HCT116 (cell line): ENCODE measurements at regions not wholly inside any gene's neighbourhood (a gene's known extent, or its start where the extent isn't known, plus 50 kb on each side); places are given as distances from the start of the nearest gene placed in this dataset.

Experiments
- ATAC-seq: fragments of 200-7000 bp; cut with Tn5 transposase; 2 replicates; pipeline ENCODE4 v1.9.1; 2020; ENCODE audit warnings: mild to moderate bottlenecking, moderate library complexity
- BruUV-seq: library from RNA; stranded (reverse); fragments of 400-500 nt; replicated peaks from 2 replicates; lab custom pipeline; 2021; lab: Mats Ljungman, UMichigan
- CTCF ChIA-PET: fragments of 300-600 bp; sonication (Branson Sonifier 250); formaldehyde crosslinking; loops from one replicate; lab custom pipeline; 2021; ENCODE audit warnings: antibody characterized with exemption; lab: Charles Lee
- POLR2A ChIA-PET: fragments of 300-600, 350-600 bp; sonication (Branson Sonifier 250); formaldehyde crosslinking; loops from one replicate; lab custom pipeline; 2021; ENCODE audit warnings: antibody characterized with exemption; lab: Charles Lee
- RAD21 ChIA-PET, 2 experiments: fragments of 300-600 bp; sonication (Branson Sonifier 250); formaldehyde crosslinking; loops; one replicate each; lab custom pipeline; 2023; ENCODE audit warnings: low total read pairs in 2 of 2; ENCODE audit not compliant: uncharacterized antibody in 2 of 2, unreplicated experiment in 2 of 2, low non-redundant PET in 1 of 2; lab: Charles Lee
- DNase-seq: peaks from one replicate; pipeline ENCODE4 v3.0.0-alpha.2; 2010; ENCODE audit warnings: low read depth, low spot score
- H2AFZ ChIP-seq: fragments of 200-600 bp; shearing (Covaris generic), sonication (generic); 2 replicates; pipeline ENCODE4 v1.6.1; 2017; ENCODE audit warnings: low read depth, mixed run types, mixed read lengths, antibody characterized with exemption, low read length; ENCODE audit not compliant: poor library complexity, severe bottlenecking
- H3K27ac ChIP-seq: 2 replicates; pipeline ENCODE4 v1.5.1; 2012; ENCODE audit warnings: low read depth, low read length
- H3K27me3 ChIP-seq: fragments of 200-600 bp; sonication (generic); 2 replicates; pipeline ENCODE4 v1.6.1; 2016; ENCODE audit warnings: mixed run types, low read length, mixed read lengths; ENCODE audit not compliant: insufficient read depth
- H3K36me3 ChIP-seq, 2 experiments: fragments of 200-500 bp in 1 of 2; fragments of 200-600 bp in 1 of 2; sonication (Bioruptor generic) in 1 of 2; sonication (generic) in 1 of 2; 2 replicates each; pipeline versions ENCODE4 v1.5.1 to v1.6.1; 2014 to 2016; ENCODE audit warnings: low read length in 2 of 2, inconsistent platforms in 1 of 2, mixed read lengths in 1 of 2, mixed run types in 1 of 2; ENCODE audit not compliant: insufficient read depth in 2 of 2, control insufficient read depth in 1 of 2
- H3K4me1 ChIP-seq, 2 experiments: fragments of 200-600 bp in 1 of 2; sonication (generic) in 1 of 2; 2 replicates each; pipeline versions ENCODE4 v1.5.1 to v1.6.1; 2012 to 2017; ENCODE audit warnings: low read length in 2 of 2, inconsistent platforms in 1 of 2, mild to moderate bottlenecking in 1 of 2, mixed read lengths in 1 of 2, mixed run types in 1 of 2, moderate library complexity in 1 of 2; ENCODE audit not compliant: insufficient read depth in 2 of 2, control insufficient read depth in 1 of 2
- H3K4me2 ChIP-seq: fragments of 200-600 bp; sonication (generic); 2 replicates; pipeline ENCODE4 v1.6.1; 2017; ENCODE audit warnings: mixed run types, low read length, mixed read lengths
- H3K4me3 ChIP-seq, 2 experiments: fragments of 200-600 bp in 1 of 2; sonication (generic) in 1 of 2; replicated peaks in 1 of 2; 2 replicates each; pipeline ENCODE4 v1.5.1; 2011 to 2016; ENCODE audit warnings: low read length in 2 of 2, control low read depth in 1 of 2, low read depth in 1 of 2, mild to moderate bottlenecking in 1 of 2, mixed read lengths in 1 of 2, mixed run types in 1 of 2
- H3K79me2 ChIP-seq: fragments of 200-600 bp; sonication (generic); 2 replicates; pipeline ENCODE4 v1.6.1; 2017; ENCODE audit warnings: mild to moderate bottlenecking, mixed run types, low read length, moderate library complexity, mixed read lengths; ENCODE audit not compliant: insufficient read depth
- H3K9ac ChIP-seq: fragments of 200-600 bp; sonication (generic); 2 replicates; pipeline ENCODE4 v1.6.1; 2016; ENCODE audit warnings: low read length, mixed read lengths
- H3K9me2 ChIP-seq: fragments of 200-600 bp; sonication (generic), shearing (Covaris generic); 2 replicates; pipeline ENCODE4 v1.6.1; 2017; ENCODE audit warnings: mixed run types, mild to moderate bottlenecking, moderate library complexity; ENCODE audit not compliant: insufficient read depth
- H3K9me3 ChIP-seq, 2 experiments: fragments of 200-500 bp in 1 of 2; fragments of 200-600 bp in 1 of 2; sonication (Bioruptor generic) in 1 of 2; sonication (generic) in 1 of 2; 2 replicates each; pipeline ENCODE4 v1.6.1; 2014 to 2017; ENCODE audit warnings: low read length in 2 of 2, mixed read lengths in 2 of 2, inconsistent platforms in 1 of 2, low read depth in 1 of 2, mild to moderate bottlenecking in 1 of 2, mixed run types in 1 of 2, moderate library complexity in 1 of 2; ENCODE audit not compliant: control insufficient read depth in 1 of 2, insufficient read depth in 1 of 2
- H4K20me1 ChIP-seq: fragments of 200-600 bp; sonication (generic), shearing (Covaris generic); 2 replicates; pipeline ENCODE4 v1.6.1; 2017; ENCODE audit warnings: mixed run types, mild to moderate bottlenecking, moderate library complexity; ENCODE audit not compliant: insufficient read depth
- CBX3 ChIP-seq: IDR thresholded peaks from 2 replicates; pipeline ENCODE4 v1.6.1; 2012; ENCODE audit warnings: low read depth
- CEBPB ChIP-seq: IDR thresholded peaks from 2 replicates; pipeline ENCODE4 v1.6.1; 2012; ENCODE audit warnings: low read depth
- EGR1 ChIP-seq: IDR thresholded peaks from 2 replicates; pipeline ENCODE4 v1.6.1; 2012; ENCODE audit warnings: low read depth
- EZH2 ChIP-seq: fragments of 200-600 bp; sonication (generic); IDR thresholded peaks from 2 replicates; pipeline ENCODE4 v1.6.1; 2017; ENCODE audit warnings: antibody characterized with exemption, mixed run types
- EZH2phosphoT487 ChIP-seq: fragments of 200-600 bp; IDR thresholded peaks from 2 replicates; pipeline ENCODE4 v1.6.1; 2018; ENCODE audit warnings: antibody characterized with exemption, borderline replicate concordance
- FOSL1 ChIP-seq: IDR thresholded peaks from 2 replicates; pipeline ENCODE4 v1.6.1; 2012; ENCODE audit warnings: low read depth
- JUND ChIP-seq: IDR thresholded peaks from 2 replicates; pipeline ENCODE4 v1.6.1; 2012
- POLR2A ChIP-seq: IDR thresholded peaks from 2 replicates; pipeline ENCODE4 v1.7.0; 2011; ENCODE audit warnings: borderline replicate concordance; ENCODE audit not compliant: insufficient read depth, insufficient read length; ENCODE audit errors: extremely low read depth
- POLR2AphosphoS5 ChIP-seq: IDR thresholded peaks from 2 replicates; pipeline ENCODE4 v1.6.1; 2011; ENCODE audit warnings: mild to moderate bottlenecking, low read depth, low read length, moderate library complexity
- RAD21 ChIP-seq: IDR thresholded peaks from 2 replicates; pipeline ENCODE4 v1.6.1; 2012; ENCODE audit warnings: low read depth, mild to moderate bottlenecking
- SIN3A ChIP-seq: IDR thresholded peaks from 2 replicates; pipeline ENCODE4 v1.6.1; 2012; ENCODE audit warnings: low read depth
- SP1 ChIP-seq: IDR thresholded peaks from 2 replicates; pipeline ENCODE4 v1.6.1; 2012; ENCODE audit warnings: low read depth
- SRF ChIP-seq: IDR thresholded peaks from 2 replicates; pipeline ENCODE4 v1.6.1; 2012; ENCODE audit warnings: low read depth
- ZFX ChIP-seq: fragments of 450-650 bp; IDR thresholded peaks from 2 replicates; pipeline ENCODE4 v1.6.1; 2017
- ZNF274 ChIP-seq: fragments of 200-500 bp; sonication (Bioruptor generic); IDR thresholded peaks from 2 replicates; pipeline ENCODE4 v1.6.1; 2014; ENCODE audit warnings: mild to moderate bottlenecking, low read depth, low read length, inconsistent platforms
- intact Hi-C: fragments of 100-400 bp; cut with micrococcal nuclease; formaldehyde crosslinking; loops from 2 replicates; pipeline ENCODE4 v1.10.0; 2022
- TF ChIP-seq, protein P1 (sequence below): IDR thresholded peaks from 2 replicates; pipeline ENCODE4 v1.6.1; 2012
- TF ChIP-seq, protein P2 (sequence below): IDR thresholded peaks from 2 replicates; pipeline ENCODE4 v1.6.1; 2012
- TF ChIP-seq, protein P3 (sequence below): IDR thresholded peaks from 2 replicates; pipeline ENCODE4 v1.6.1; 2012; ENCODE audit warnings: low read depth
- TF ChIP-seq, protein P4 (sequence below): IDR thresholded peaks from 2 replicates; pipeline ENCODE4 v1.6.1; 2011; ENCODE audit warnings: mild to moderate bottlenecking, low read length, moderate library complexity; ENCODE audit not compliant: insufficient replicate concordance; ENCODE audit errors: extremely low read depth
- TF ChIP-seq, protein P5 (sequence below), 3 experiments: fragments of 200-600 bp in 1 of 3; sonication (generic) in 1 of 3; IDR thresholded peaks in 2 of 3; conservative IDR thresholded peaks in 1 of 3; 2 replicates each; pipeline ENCODE4 v1.5.1; 2012 to 2017; ENCODE audit warnings: low read depth in 2 of 3, low read length in 2 of 3, antibody characterized with exemption in 1 of 3, borderline replicate concordance in 1 of 3, control low read depth in 1 of 3, mild to moderate bottlenecking in 1 of 3, mixed read lengths in 1 of 3, mixed run types in 1 of 3, moderate library complexity in 1 of 3; ENCODE audit not compliant: insufficient read depth in 1 of 3

DNA sequence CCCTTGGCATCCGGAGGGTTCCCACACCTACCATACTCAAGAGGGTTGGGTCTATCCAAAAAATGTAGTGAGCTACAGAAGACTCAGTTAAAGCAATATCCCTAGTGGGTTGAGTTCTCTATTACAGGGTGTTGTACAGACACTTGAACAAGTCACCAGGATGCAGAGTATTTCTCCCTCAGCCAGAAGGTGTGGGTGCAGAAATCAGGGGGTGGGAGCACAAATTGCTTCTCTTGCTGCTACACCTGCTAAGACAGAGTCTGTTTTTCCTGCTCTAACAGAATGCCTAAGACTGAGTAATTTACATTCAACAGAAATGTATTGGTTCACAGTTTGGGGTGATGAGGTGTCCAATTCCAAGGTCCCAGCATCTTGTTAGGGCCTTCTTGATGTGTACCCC lies 433.4 kb downstream of the TCERG1L start:
- BruUV-seq = no TSS peak
- Histone ChIP-seq H3K4me1 (no peaks in the 10 kb centered on the region), H3K9ac (no peak overlapping the region), H3K9me2 (no peaks in the 10 kb centered on the region), H3K4me2 (no peak overlapping the region), H3K36me3 (no peaks in the 10 kb centered on the region), H2AFZ (no peak overlapping the region), H4K20me1 (no peaks in the 10 kb centered on the region), H3K27me3 (no peaks in the 10 kb centered on the region), H3K4me3 (no peak overlapping the region), H3K27ac (no peak overlapping the region), H3K9me3 (no peaks in the 10 kb centered on the region), H3K79me2 (no peaks in the 10 kb centered on the region)
- TF ChIP-seq, protein P1, sequence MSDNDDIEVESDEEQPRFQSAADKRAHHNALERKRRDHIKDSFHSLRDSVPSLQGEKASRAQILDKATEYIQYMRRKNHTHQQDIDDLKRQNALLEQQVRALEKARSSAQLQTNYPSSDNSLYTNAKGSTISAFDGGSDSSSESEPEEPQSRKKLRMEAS = no peak
- no peak for TF ChIP-seq EZH2phosphoT487
- TF ChIP-seq POLR2AphosphoS5 = no peak
- no peak for TF ChIP-seq RAD21
- TF ChIP-seq, protein P2, sequence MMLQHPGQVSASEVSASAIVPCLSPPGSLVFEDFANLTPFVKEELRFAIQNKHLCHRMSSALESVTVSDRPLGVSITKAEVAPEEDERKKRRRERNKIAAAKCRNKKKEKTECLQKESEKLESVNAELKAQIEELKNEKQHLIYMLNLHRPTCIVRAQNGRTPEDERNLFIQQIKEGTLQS = no peak
- TF ChIP-seq SIN3A = no peak
- TF ChIP-seq JUND = no peak
- no peak for TF ChIP-seq POLR2A
- TF ChIP-seq EZH2 = no peak
- no peak for TF ChIP-seq ZNF274
- no peak for TF ChIP-seq EGR1
- no peak for TF ChIP-seq CBX3
- TF ChIP-seq, protein P3, sequence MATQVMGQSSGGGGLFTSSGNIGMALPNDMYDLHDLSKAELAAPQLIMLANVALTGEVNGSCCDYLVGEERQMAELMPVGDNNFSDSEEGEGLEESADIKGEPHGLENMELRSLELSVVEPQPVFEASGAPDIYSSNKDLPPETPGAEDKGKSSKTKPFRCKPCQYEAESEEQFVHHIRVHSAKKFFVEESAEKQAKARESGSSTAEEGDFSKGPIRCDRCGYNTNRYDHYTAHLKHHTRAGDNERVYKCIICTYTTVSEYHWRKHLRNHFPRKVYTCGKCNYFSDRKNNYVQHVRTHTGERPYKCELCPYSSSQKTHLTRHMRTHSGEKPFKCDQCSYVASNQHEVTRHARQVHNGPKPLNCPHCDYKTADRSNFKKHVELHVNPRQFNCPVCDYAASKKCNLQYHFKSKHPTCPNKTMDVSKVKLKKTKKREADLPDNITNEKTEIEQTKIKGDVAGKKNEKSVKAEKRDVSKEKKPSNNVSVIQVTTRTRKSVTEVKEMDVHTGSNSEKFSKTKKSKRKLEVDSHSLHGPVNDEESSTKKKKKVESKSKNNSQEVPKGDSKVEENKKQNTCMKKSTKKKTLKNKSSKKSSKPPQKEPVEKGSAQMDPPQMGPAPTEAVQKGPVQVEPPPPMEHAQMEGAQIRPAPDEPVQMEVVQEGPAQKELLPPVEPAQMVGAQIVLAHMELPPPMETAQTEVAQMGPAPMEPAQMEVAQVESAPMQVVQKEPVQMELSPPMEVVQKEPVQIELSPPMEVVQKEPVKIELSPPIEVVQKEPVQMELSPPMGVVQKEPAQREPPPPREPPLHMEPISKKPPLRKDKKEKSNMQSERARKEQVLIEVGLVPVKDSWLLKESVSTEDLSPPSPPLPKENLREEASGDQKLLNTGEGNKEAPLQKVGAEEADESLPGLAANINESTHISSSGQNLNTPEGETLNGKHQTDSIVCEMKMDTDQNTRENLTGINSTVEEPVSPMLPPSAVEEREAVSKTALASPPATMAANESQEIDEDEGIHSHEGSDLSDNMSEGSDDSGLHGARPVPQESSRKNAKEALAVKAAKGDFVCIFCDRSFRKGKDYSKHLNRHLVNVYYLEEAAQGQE = no peak
- TF ChIP-seq SRF = no peak
- TF ChIP-seq, protein P4, sequence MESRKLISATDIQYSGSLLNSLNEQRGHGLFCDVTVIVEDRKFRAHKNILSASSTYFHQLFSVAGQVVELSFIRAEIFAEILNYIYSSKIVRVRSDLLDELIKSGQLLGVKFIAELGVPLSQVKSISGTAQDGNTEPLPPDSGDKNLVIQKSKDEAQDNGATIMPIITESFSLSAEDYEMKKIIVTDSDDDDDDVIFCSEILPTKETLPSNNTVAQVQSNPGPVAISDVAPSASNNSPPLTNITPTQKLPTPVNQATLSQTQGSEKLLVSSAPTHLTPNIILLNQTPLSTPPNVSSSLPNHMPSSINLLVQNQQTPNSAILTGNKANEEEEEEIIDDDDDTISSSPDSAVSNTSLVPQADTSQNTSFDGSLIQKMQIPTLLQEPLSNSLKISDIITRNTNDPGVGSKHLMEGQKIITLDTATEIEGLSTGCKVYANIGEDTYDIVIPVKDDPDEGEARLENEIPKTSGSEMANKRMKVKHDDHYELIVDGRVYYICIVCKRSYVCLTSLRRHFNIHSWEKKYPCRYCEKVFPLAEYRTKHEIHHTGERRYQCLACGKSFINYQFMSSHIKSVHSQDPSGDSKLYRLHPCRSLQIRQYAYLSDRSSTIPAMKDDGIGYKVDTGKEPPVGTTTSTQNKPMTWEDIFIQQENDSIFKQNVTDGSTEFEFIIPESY = no peak
- no peak for TF ChIP-seq CEBPB
- TF ChIP-seq, protein P5, sequence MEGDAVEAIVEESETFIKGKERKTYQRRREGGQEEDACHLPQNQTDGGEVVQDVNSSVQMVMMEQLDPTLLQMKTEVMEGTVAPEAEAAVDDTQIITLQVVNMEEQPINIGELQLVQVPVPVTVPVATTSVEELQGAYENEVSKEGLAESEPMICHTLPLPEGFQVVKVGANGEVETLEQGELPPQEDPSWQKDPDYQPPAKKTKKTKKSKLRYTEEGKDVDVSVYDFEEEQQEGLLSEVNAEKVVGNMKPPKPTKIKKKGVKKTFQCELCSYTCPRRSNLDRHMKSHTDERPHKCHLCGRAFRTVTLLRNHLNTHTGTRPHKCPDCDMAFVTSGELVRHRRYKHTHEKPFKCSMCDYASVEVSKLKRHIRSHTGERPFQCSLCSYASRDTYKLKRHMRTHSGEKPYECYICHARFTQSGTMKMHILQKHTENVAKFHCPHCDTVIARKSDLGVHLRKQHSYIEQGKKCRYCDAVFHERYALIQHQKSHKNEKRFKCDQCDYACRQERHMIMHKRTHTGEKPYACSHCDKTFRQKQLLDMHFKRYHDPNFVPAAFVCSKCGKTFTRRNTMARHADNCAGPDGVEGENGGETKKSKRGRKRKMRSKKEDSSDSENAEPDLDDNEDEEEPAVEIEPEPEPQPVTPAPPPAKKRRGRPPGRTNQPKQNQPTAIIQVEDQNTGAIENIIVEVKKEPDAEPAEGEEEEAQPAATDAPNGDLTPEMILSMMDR (IDR thresholded peaks at IDR 0.05 in 2 of 3, conservative IDR thresholded peaks at IDR 0.05 in 1 of 3; ENCODE audit: borderline replicate concordance in 1 of 3, insufficient read depth in 1 of 3, low read depth in 2 of 3, low read length in 2 of 3) = no peak
- TF ChIP-seq ZFX = no peak
- no peak for TF ChIP-seq FOSL1
- no peak for TF ChIP-seq SP1
- CTCF ChIA-PET = no interaction called here
- RAD21 ChIA-PET = no interaction called here
- intact Hi-C loops = no loop called here
- ATAC-seq = no peak
- no peak for DNase-seq
- POLR2A ChIA-PET = no interaction called here
